Osteoblast (primary cell): ENCODE measurements at regions not wholly inside any gene's neighbourhood (a gene's known extent, or its start where the extent isn't known, plus 50 kb on each side); places are given as distances from the start of the nearest gene placed in this dataset.

Experiments used
- DNase-seq: peaks from one replicate; pipeline ENCODE4 v3.0.0; 2011; ENCODE audit warnings: low spot score, mixed read lengths; ENCODE audit not compliant: insufficient read length; ENCODE audit errors: missing footprints
- H2AFZ ChIP-seq: 2 replicates; pipeline ENCODE4 v1.6.0; 2011; ENCODE audit warnings: mild to moderate bottlenecking, low read length
- H3K27ac ChIP-seq: 2 replicates; pipeline ENCODE4 v1.5.1; 2011; ENCODE audit warnings: mild to moderate bottlenecking, low read depth, low read length, moderate library complexity
- H3K27me3 ChIP-seq: 2 replicates; pipeline ENCODE4 v1.6.0; 2012; ENCODE audit warnings: mild to moderate bottlenecking, control low read depth, inconsistent platforms, low read length, moderate library complexity; ENCODE audit not compliant: insufficient read depth
- H3K36me3 ChIP-seq: 2 replicates; pipeline ENCODE4 v1.5.1; 2011; ENCODE audit warnings: mild to moderate bottlenecking, low read length, control low read depth, moderate library complexity; ENCODE audit not compliant: insufficient read depth
- H3K4me1 ChIP-seq: 2 replicates; pipeline ENCODE4 v1.5.1; 2011; ENCODE audit warnings: mild to moderate bottlenecking, low read length, control low read depth, moderate library complexity; ENCODE audit not compliant: insufficient read depth
- H3K4me2 ChIP-seq: 2 replicates; pipeline ENCODE4 v1.6.0; 2011; ENCODE audit warnings: mild to moderate bottlenecking, low read length; ENCODE audit not compliant: insufficient read depth
- H3K4me3 ChIP-seq: fragments of 200-600 bp; sonication (generic); 3 replicates; pipeline ENCODE4 v1.5.1; 2012; ENCODE audit warnings: mild to moderate bottlenecking, low read length, inconsistent platforms; ENCODE audit not compliant: insufficient read depth
- H3K79me2 ChIP-seq: 2 replicates; pipeline ENCODE4 v1.6.0; 2012; ENCODE audit warnings: mild to moderate bottlenecking, low read length, control low read depth, inconsistent platforms; ENCODE audit not compliant: insufficient read depth
- H3K9me3 ChIP-seq: 2 replicates; pipeline ENCODE4 v1.5.1; 2011; ENCODE audit warnings: low read depth, low read length, control low read depth
- H4K20me1 ChIP-seq: 2 replicates; pipeline ENCODE4 v1.6.0; 2012; ENCODE audit warnings: mild to moderate bottlenecking, low read length, control low read depth; ENCODE audit not compliant: insufficient read depth
- CTCF ChIP-seq: IDR thresholded peaks from 2 replicates; pipeline ENCODE4 v1.5.1; 2011; ENCODE audit warnings: mild to moderate bottlenecking, low read depth, low read length, moderate library complexity; ENCODE audit errors: extremely low read depth

- Histone ChIP-seq H3K27me3 (no peaks in the 10 kb centered on the region), H3K4me3 (no peak overlapping the region), H3K36me3 (no peaks in the 10 kb centered on the region), H4K20me1 (no peaks in the 10 kb centered on the region), H3K9me3 (no peaks in the 10 kb centered on the region), H3K4me1 (no peaks in the 10 kb centered on the region), H3K79me2 (no peaks in the 10 kb centered on the region), H3K27ac (no peak overlapping the region), H3K4me2 (no peak overlapping the region), H2AFZ (no peak overlapping the region)
- DNase-seq = no peak
- TF ChIP-seq CTCF = no peak
Measured at GRCh38 chr9:7859701-7860334, 60.2 kb upstream of the DMAC1 start.

GRCh38 chr9:7858166-7858565 lies 58.6 kb upstream of the DMAC1 start:
- no peaks in the 10 kb centered on the region for H3K4me1 ChIP-seq
- no peaks in the 10 kb centered on the region for H3K9me3 ChIP-seq
- H3K4me2 ChIP-seq = no peak overlapping the region
- H4K20me1 ChIP-seq = no peaks in the 10 kb centered on the region
- no peak overlapping the region for H2AFZ ChIP-seq
- H3K36me3 ChIP-seq = no peaks in the 10 kb centered on the region
- H3K4me3 ChIP-seq = no peak overlapping the region
- no peak for DNase-seq
- TF ChIP-seq CTCF = no peak
- H3K27me3 ChIP-seq = no peaks in the 10 kb centered on the region
- no peaks in the 10 kb centered on the region for H3K79me2 ChIP-seq
- H3K27ac ChIP-seq = no peak overlapping the region

- no peak for DNase-seq
- Histone ChIP-seq H4K20me1 (no peaks in the 10 kb centered on the region), H3K27me3 (no peaks in the 10 kb centered on the region), H3K36me3 (no peaks in the 10 kb centered on the region), H3K27ac (no peak overlapping the region), H3K79me2 (no peaks in the 10 kb centered on the region), H3K4me1 (no peaks in the 10 kb centered on the region), H3K9me3 (no peaks in the 10 kb centered on the region), H2AFZ (no peak overlapping the region), H3K4me3 (no peak overlapping the region), H3K4me2 (no peak overlapping the region)
- no peak for TF ChIP-seq CTCF
Measured at GRCh38 chr9:7854763-7855162, 55.2 kb upstream of the DMAC1 start.
